Neuronal stem cell (in vitro differentiated cells): ENCODE measurements at regions not wholly inside any gene's neighbourhood (a gene's known extent, or its start where the extent isn't known, plus 50 kb on each side); places are given as distances from the start of the nearest gene placed in this dataset.

Source experiments
- DNase-seq: peaks from one replicate; pipeline ENCODE4 v3.0.0-alpha.2; 2013; ENCODE audit warnings: low spot score
- H2AFZ ChIP-seq: one replicate; pipeline ENCODE4 v1.6.1; 2013; ENCODE audit warnings: mild to moderate bottlenecking, low read length, inconsistent platforms
- H2AK5ac ChIP-seq: 2 replicates; pipeline ENCODE4 v1.6.1; 2013; ENCODE audit warnings: low read depth, mild to moderate bottlenecking, inconsistent platforms, low read length, moderate library complexity, mixed read lengths
- H2BK120ac ChIP-seq: 2 replicates; pipeline ENCODE4 v1.6.1; 2013; ENCODE audit warnings: low read depth, mild to moderate bottlenecking, inconsistent platforms, low read length, moderate library complexity, mixed read lengths
- H2BK12ac ChIP-seq: one replicate; pipeline ENCODE4 v1.6.1; 2013; ENCODE audit warnings: low read length, inconsistent platforms
- H2BK15ac ChIP-seq: 2 replicates; pipeline ENCODE4 v1.6.1; 2013; ENCODE audit warnings: mild to moderate bottlenecking, low read length, inconsistent platforms, mixed read lengths
- H2BK5ac ChIP-seq: one replicate; pipeline ENCODE4 v1.6.1; 2013; ENCODE audit warnings: inconsistent platforms, mild to moderate bottlenecking, low read length, moderate library complexity
- H3K14ac ChIP-seq: one replicate; pipeline ENCODE4 v1.6.1; 2013; ENCODE audit warnings: low read length, inconsistent platforms
- H3K18ac ChIP-seq: 2 replicates; pipeline ENCODE4 v1.6.1; 2013; ENCODE audit warnings: low read length, inconsistent platforms
- H3K23ac ChIP-seq: 2 replicates; pipeline ENCODE4 v1.6.1; 2013; ENCODE audit warnings: low read depth, mild to moderate bottlenecking, mixed read lengths, low read length, inconsistent platforms; ENCODE audit not compliant: poor library complexity
- H3K27ac ChIP-seq: replicated peaks from 3 replicates; pipeline ENCODE4 v1.5.1; 2013; ENCODE audit warnings: low read length, inconsistent platforms
- H3K27me3 ChIP-seq, 3 experiments: 2 replicates each; pipeline ENCODE4 v1.6.1; 2013; ENCODE audit warnings: low read length in 3 of 3, mild to moderate bottlenecking in 2 of 3, inconsistent platforms in 1 of 3, low read depth in 1 of 3, mixed read lengths in 1 of 3, moderate library complexity in 1 of 3; ENCODE audit not compliant: control insufficient read depth in 3 of 3, insufficient read depth in 3 of 3
- H3K36me3 ChIP-seq, 2 donors: replicated peaks in 1 of 2; 2 replicates each; pipeline ENCODE4 v1.6.1; 2013; ENCODE audit warnings: low read length in 2 of 2; ENCODE audit not compliant: control insufficient read depth in 2 of 2, insufficient read depth in 2 of 2
- H3K4ac ChIP-seq: 2 replicates; pipeline ENCODE4 v1.6.1; 2013; ENCODE audit warnings: inconsistent platforms, mild to moderate bottlenecking, low read length, moderate library complexity
- H3K4me1 ChIP-seq, 2 donors: 1 replicate in 1 of 2; 2 replicates in 1 of 2; pipeline ENCODE4 v1.6.1; 2013; ENCODE audit warnings: low read length in 2 of 2, low read depth in 1 of 2; ENCODE audit not compliant: control insufficient read depth in 2 of 2, insufficient read depth in 1 of 2
- H3K4me2 ChIP-seq: one replicate; pipeline ENCODE4 v1.6.1; 2013; ENCODE audit warnings: mild to moderate bottlenecking, low read length, inconsistent platforms; ENCODE audit not compliant: insufficient read depth, poor library complexity, severe bottlenecking
- H3K4me3 ChIP-seq, 2 donors: 2 replicates each; pipeline ENCODE4 v1.5.1; 2013; ENCODE audit warnings: low read length in 2 of 2, mild to moderate bottlenecking in 2 of 2, inconsistent platforms in 1 of 2, moderate library complexity in 1 of 2
- H3K79me1 ChIP-seq: one replicate; pipeline ENCODE4 v1.6.1; 2013; ENCODE audit warnings: low read depth, mild to moderate bottlenecking, inconsistent platforms, low read length, moderate library complexity
- H3K9ac ChIP-seq: one replicate; pipeline ENCODE4 v1.6.1; 2013; ENCODE audit warnings: mild to moderate bottlenecking, low read depth, low read length, inconsistent platforms; ENCODE audit not compliant: poor library complexity
- H3K9me3 ChIP-seq, 2 donors: replicated peaks in 1 of 2; 2 replicates each; pipeline versions ENCODE3 to v1.6.1; 2013; ENCODE audit warnings: low read length in 2 of 2, mild to moderate bottlenecking in 2 of 2, inconsistent platforms in 1 of 2, low read depth in 1 of 2, mixed read lengths in 1 of 2, moderate library complexity in 1 of 2; ENCODE audit not compliant: control insufficient read depth in 2 of 2, insufficient read depth in 1 of 2
- H4K8ac ChIP-seq: one replicate; pipeline ENCODE4 v1.6.1; 2013; ENCODE audit warnings: low read depth, mild to moderate bottlenecking, inconsistent platforms, low read length, moderate library complexity
- H4K91ac ChIP-seq: one replicate; pipeline ENCODE4 v1.6.1; 2013; ENCODE audit warnings: low read length, low read depth, mild to moderate bottlenecking, inconsistent platforms; ENCODE audit not compliant: poor library complexity
- WGBS, 2 donors: extraction: QIAGEN DNeasy Blood & Tissue Kit; methylation state at CpG; one replicate each; pipeline ENCODE4 v1.1.7; 2013; ENCODE audit warnings: missing lambda C conversion rate in 2 of 2, mixed read lengths in 1 of 2; ENCODE audit not compliant: insufficient read length in 2 of 2, insufficient replicate concordance in 1 of 2; ENCODE audit errors: extremely low coverage in 2 of 2; 5-methylcytosine and 5-hydroxymethylcytosine counted together

GRCh38 chr5:56358046-56358445, 124.9 kb upstream of the ANKRD55 start:
- Histone ChIP-seq H2BK15ac (no peak overlapping the region), H3K23ac (no peak overlapping the region), H3K4me3 (no peak overlapping the region), H3K4ac (no peak overlapping the region), H2AFZ (no peak overlapping the region), H3K9me3 (no peaks in the 10 kb centered on the region), H4K8ac (no peak overlapping the region), H2BK120ac (no peak overlapping the region), H2AK5ac (no peak overlapping the region), H3K9ac (no peak overlapping the region), H3K27me3 (no peaks in the 10 kb centered on the region), H3K36me3 (no peaks in the 10 kb centered on the region), H3K4me1 (peaks cover 0 to 1% of the 10 kb centered on the region in 2 donors), H2BK12ac (no peak overlapping the region), H3K18ac (no peak overlapping the region), H4K91ac (no peak overlapping the region), H3K14ac (no peak overlapping the region), H2BK5ac (no peak overlapping the region), H3K79me1 (no peaks in the 10 kb centered on the region), H3K4me2 (no peak overlapping the region), H3K27ac (no peak overlapping the region)
- no CpG with 5 or more reads among the region's 1 CpG for WGBS, 2 donors
- DNase-seq = no peak

DNA sequence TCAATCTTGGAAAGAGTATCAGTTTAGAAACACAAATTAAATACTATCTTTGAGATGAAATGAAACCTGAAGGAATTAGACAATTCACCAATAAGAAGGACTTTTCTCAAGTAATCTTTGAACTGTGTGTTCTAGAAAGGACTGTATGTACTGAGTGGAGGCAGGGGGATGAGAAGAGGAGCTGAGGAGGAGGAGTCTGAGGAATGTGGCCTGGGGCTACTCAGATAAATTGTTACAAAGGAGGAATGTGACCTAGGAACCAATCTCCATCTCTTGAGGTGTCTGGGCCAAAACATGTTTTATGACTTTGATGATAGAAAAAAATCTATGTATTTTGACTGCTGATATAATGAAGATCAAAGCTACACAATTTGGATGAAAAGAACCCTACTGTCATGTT, 124.3 kb upstream of the ANKRD55 start:
- no peak overlapping the region for H4K91ac ChIP-seq
- H2AK5ac ChIP-seq = no peak overlapping the region
- no peak overlapping the region for H3K14ac ChIP-seq
- H3K4me3 ChIP-seq = no peak overlapping the region
- no peaks in the 10 kb centered on the region for H3K9me3 ChIP-seq
- H2BK12ac ChIP-seq = no peak overlapping the region
- H3K18ac ChIP-seq = no peak overlapping the region
- H2BK120ac ChIP-seq = no peak overlapping the region
- no peaks in the 10 kb centered on the region for H3K79me1 ChIP-seq
- H3K4me1 ChIP-seq = peaks cover 0 to 1% of the 10 kb centered on the region in 2 donors
- no peak overlapping the region for H3K4ac ChIP-seq
- H3K9ac ChIP-seq = no peak overlapping the region
- H3K27me3 ChIP-seq = no peaks in the 10 kb centered on the region
- H3K27ac ChIP-seq = no peak overlapping the region
- H3K36me3 ChIP-seq = no peaks in the 10 kb centered on the region
- no peak overlapping the region for H2BK15ac ChIP-seq
- H2AFZ ChIP-seq = no peak overlapping the region
- no peak overlapping the region for H2BK5ac ChIP-seq
- H3K4me2 ChIP-seq = no peak overlapping the region
- no peak overlapping the region for H3K23ac ChIP-seq
- H4K8ac ChIP-seq = no peak overlapping the region
- no peak for DNase-seq

DNA sequence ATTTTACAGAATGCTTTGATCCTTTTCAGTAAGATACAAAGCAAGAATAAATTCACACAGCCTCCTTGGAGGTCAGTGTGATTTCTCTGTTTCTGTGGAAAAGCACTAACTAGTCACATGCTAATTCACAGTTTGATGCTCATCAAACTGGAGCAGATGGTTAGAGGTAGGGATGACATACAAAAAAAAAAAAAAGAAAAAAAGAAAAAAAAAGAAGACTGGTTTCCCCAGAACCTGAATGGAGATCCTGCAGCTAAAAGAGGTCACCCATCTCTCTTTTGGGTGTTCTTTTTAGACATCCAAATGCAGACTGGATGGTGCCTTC, 123.7 kb upstream of the ANKRD55 start:
- H4K91ac ChIP-seq = no peak overlapping the region
- DNase-seq = no peak
- peaks cover 0 to 1% of the 10 kb centered on the region in 2 donors for H3K4me1 ChIP-seq
- H3K36me3 ChIP-seq = no peaks in the 10 kb centered on the region
- H2BK5ac ChIP-seq = no peak overlapping the region
- H3K4me2 ChIP-seq = no peak overlapping the region
- H3K23ac ChIP-seq = no peak overlapping the region
- H3K9ac ChIP-seq = no peak overlapping the region
- no peaks in the 10 kb centered on the region for H3K27me3 ChIP-seq
- no peak overlapping the region for H3K18ac ChIP-seq
- H2BK15ac ChIP-seq = no peak overlapping the region
- no peak overlapping the region for H4K8ac ChIP-seq
- no peak overlapping the region for H2BK12ac ChIP-seq
- H3K14ac ChIP-seq = no peak overlapping the region
- H3K4me3 ChIP-seq = no peak overlapping the region
- no peak overlapping the region for H2BK120ac ChIP-seq
- H3K4ac ChIP-seq = no peak overlapping the region
- no peaks in the 10 kb centered on the region for H3K79me1 ChIP-seq
- no peak overlapping the region for H2AK5ac ChIP-seq
- no peak overlapping the region for H3K27ac ChIP-seq
- no peak overlapping the region for H2AFZ ChIP-seq
- H3K9me3 ChIP-seq = no peaks in the 10 kb centered on the region

DNA sequence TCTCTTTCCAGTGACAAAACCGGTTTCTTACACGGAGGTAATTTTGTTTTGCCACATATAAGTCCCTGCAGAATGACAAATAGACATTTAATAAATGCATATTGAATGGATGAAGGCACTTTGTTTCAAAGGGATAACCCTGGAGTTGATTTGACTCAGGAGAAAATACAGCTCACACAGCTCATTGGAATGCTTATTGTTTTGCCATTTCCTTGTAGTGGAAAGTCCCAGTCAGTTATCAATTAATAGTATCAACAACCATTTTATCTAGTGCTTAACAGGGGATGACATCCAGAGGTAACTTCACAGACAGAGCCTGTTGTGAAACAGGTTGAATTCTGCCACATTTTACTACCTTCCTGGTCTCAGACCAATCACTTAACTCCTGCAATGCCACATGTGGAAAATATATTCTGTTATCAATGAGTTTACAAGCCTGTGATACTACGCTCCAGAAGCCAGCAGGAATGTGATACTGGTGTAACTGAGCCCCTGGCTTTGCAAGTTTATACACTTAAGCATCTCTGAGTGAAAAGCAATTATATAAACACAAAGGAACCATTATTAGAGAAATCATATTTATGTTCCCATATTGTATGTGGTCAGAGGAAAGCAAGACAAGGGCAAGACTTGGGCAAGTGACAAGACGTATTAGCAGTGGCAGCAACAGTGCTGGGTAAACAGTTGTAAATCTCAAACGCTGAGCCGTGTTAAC, 123.1 kb upstream of the ANKRD55 start:
- Histone ChIP-seq H3K9ac (no peak overlapping the region), H3K27me3 (no peaks in the 10 kb centered on the region), H3K14ac (no peak overlapping the region), H3K9me3 (no peaks in the 10 kb centered on the region), H3K4me1 (peaks cover 0 to 1% of the 10 kb centered on the region in 2 donors), H4K91ac (no peak overlapping the region), H3K36me3 (no peaks in the 10 kb centered on the region), H2BK120ac (no peak overlapping the region), H2AK5ac (no peak overlapping the region), H3K4me3 (no peak overlapping the region), H3K79me1 (no peaks in the 10 kb centered on the region), H2AFZ (no peak overlapping the region), H3K27ac (no peak overlapping the region), H2BK12ac (no peak overlapping the region), H3K18ac (no peak overlapping the region), H2BK15ac (no peak overlapping the region), H3K4ac (no peak overlapping the region), H3K23ac (no peak overlapping the region), H2BK5ac (no peak overlapping the region), H3K4me2 (no peak overlapping the region), H4K8ac (no peak overlapping the region)
- no CpG with 5 or more reads among the region's 6 CpGs for WGBS, 2 donors
- DNase-seq = no peak
